Naive thymus-derived CD4-positive, alpha-beta T cell (primary cell): ENCODE measurements at regions not wholly inside any gene's neighbourhood (a gene's known extent, or its start where the extent isn't known, plus 50 kb on each side); places are given as distances from the start of the nearest gene placed in this dataset.

Experiments used
- ATAC-seq: fragments of 150-1000 bp; cut with Tn5 transposase; 2 replicates; pipeline ENCODE4 v1.10.0; 2021; ENCODE audit warnings: mild to moderate bottlenecking, moderate library complexity
- CTCF ChIA-PET: fragments of 350-600 bp; sonication (Branson Sonifier 250); formaldehyde crosslinking; loops from one replicate; lab custom pipeline; 2021; ENCODE audit warnings: antibody characterized with exemption; lab: Charles Lee
- POLR2A ChIA-PET: fragments of 350-600 bp; sonication (Branson Sonifier 250); formaldehyde crosslinking; loops from one replicate; lab custom pipeline; 2021; ENCODE audit warnings: antibody characterized with exemption, inconsistent platforms; lab: Charles Lee
- DNase-seq, 9 donors: peaks; one replicate each; pipeline versions ENCODE4 v3.0.0 to v3.0.0-alpha.2; 2020 to 2022; ENCODE audit warnings: mixed read lengths in 1 of 9
- H3K27ac ChIP-seq: one replicate; pipeline ENCODE4 v1.7.0; 2013; ENCODE audit warnings: mild to moderate bottlenecking, low read depth, low read length, moderate library complexity
- H3K27me3 ChIP-seq, 2 donors: one replicate each; pipeline ENCODE4 v1.7.0; 2013; ENCODE audit warnings: low read length in 2 of 2, mild to moderate bottlenecking in 2 of 2, moderate library complexity in 2 of 2; ENCODE audit not compliant: control insufficient read depth in 2 of 2, insufficient read depth in 2 of 2
- H3K36me3 ChIP-seq, 3 experiments: 1 replicate in 2 of 3; 2 replicates in 1 of 3; pipeline ENCODE4 v1.7.0; 2013; ENCODE audit warnings: low read length in 3 of 3, mild to moderate bottlenecking in 3 of 3, moderate library complexity in 1 of 3; ENCODE audit not compliant: insufficient read depth in 3 of 3, control insufficient read depth in 2 of 3
- H3K4me1 ChIP-seq, 2 donors: one replicate each; pipeline ENCODE4 v1.7.0; 2013; ENCODE audit warnings: low read length in 2 of 2, mild to moderate bottlenecking in 2 of 2, moderate library complexity in 1 of 2; ENCODE audit not compliant: control insufficient read depth in 2 of 2, insufficient read depth in 2 of 2
- H3K4me3 ChIP-seq: 2 replicates; pipeline ENCODE4 v1.7.0; 2013; ENCODE audit warnings: mild to moderate bottlenecking, low read length
- H3K9me3 ChIP-seq, 3 experiments: 1 replicate in 2 of 3; 2 replicates in 1 of 3; pipeline ENCODE4 v1.7.0; 2013; ENCODE audit warnings: low read length in 3 of 3; ENCODE audit not compliant: control insufficient read depth in 2 of 3
- H3K27ac Mint-ChIP-seq, 9 donors: one replicate each; pipeline ENCODE4 v1.8.0; 2020 to 2022; ENCODE audit warnings: mixed read lengths in 9 of 9, mild to moderate bottlenecking in 8 of 9, moderate library complexity in 5 of 9, inconsistent platforms in 2 of 9
- H3K27me3 Mint-ChIP-seq, 5 donors: one replicate each; pipeline ENCODE4 v1.8.0; 2021 to 2022; ENCODE audit warnings: mixed read lengths in 5 of 5, mild to moderate bottlenecking in 1 of 5
- H3K36me3 Mint-ChIP-seq, 5 donors: one replicate each; pipeline ENCODE4 v1.8.0; 2020 to 2022; ENCODE audit warnings: mixed read lengths in 5 of 5, mild to moderate bottlenecking in 3 of 5, inconsistent platforms in 1 of 5
- H3K4me1 Mint-ChIP-seq, 7 donors: one replicate each; pipeline ENCODE4 v1.8.0; 2020 to 2022; ENCODE audit warnings: mixed read lengths in 7 of 7, mild to moderate bottlenecking in 3 of 7, inconsistent platforms in 1 of 7
- H3K4me3 Mint-ChIP-seq, 10 donors: one replicate each; pipeline ENCODE4 v1.8.0; 2020 to 2022; ENCODE audit warnings: mild to moderate bottlenecking in 10 of 10, mixed read lengths in 10 of 10, moderate library complexity in 6 of 10, inconsistent platforms in 2 of 10
- H3K9me3 Mint-ChIP-seq, 11 donors: one replicate each; pipeline ENCODE4 v1.8.0; 2020 to 2022; ENCODE audit warnings: mixed read lengths in 11 of 11, mild to moderate bottlenecking in 4 of 11, inconsistent platforms in 1 of 11, moderate library complexity in 1 of 11
- intact Hi-C, 2 donors: fragments of 100-400 bp; cut with micrococcal nuclease; formaldehyde crosslinking; loops; one replicate each; pipeline ENCODE4 v1.15.1; 2023

GRCh38 chr13:67445436-67445835 lies 215.3 kb upstream of the PCDH9 start:
- peaks cover 0 to 7% (median 0%) of the 10 kb centered on the region in 11 donors for H3K9me3 Mint-ChIP-seq
- Histone ChIP-seq H3K36me3 (no peaks in the 10 kb centered on the region), H3K4me1 (no peaks in the 10 kb centered on the region), H3K27ac (no peak overlapping the region), H3K4me3 (no peak overlapping the region), H3K9me3 (no peaks in the 10 kb centered on the region), H3K27me3 (no peaks in the 10 kb centered on the region)
- H3K4me3 Mint-ChIP-seq: no peak overlapping the region
- H3K4me1 Mint-ChIP-seq: no peaks in the 10 kb centered on the region
- DNase-seq (no peak), ATAC-seq (no peak)
- no peaks in the 10 kb centered on the region for H3K27me3 Mint-ChIP-seq
- ChIA-PET POLR2A (no interaction called here), CTCF (no interaction called here)
- no peaks in the 10 kb centered on the region for H3K36me3 Mint-ChIP-seq
- intact Hi-C loops: no loop called here
- no peak overlapping the region for H3K27ac Mint-ChIP-seq

- no peak overlapping the region for H3K27ac Mint-ChIP-seq
- H3K36me3 Mint-ChIP-seq: no peaks in the 10 kb centered on the region
- ChIA-PET CTCF (no interaction called here), POLR2A (no interaction called here)
- H3K27me3 ChIP-seq: no peaks in the 10 kb centered on the region
- H3K9me3 Mint-ChIP-seq: peaks cover 0 to 5% (median 0%) of the 10 kb centered on the region in 11 donors
- no peaks in the 10 kb centered on the region for H3K36me3 ChIP-seq
- H3K9me3 ChIP-seq: no peaks in the 10 kb centered on the region
- no peak for DNase-seq
- H3K4me1 ChIP-seq: no peaks in the 10 kb centered on the region
- ATAC-seq: no peak
- H3K4me3 ChIP-seq: no peak overlapping the region
- intact Hi-C loops: no loop called here
- H3K27ac ChIP-seq: no peak overlapping the region
- no peak overlapping the region for H3K4me3 Mint-ChIP-seq
- H3K27me3 Mint-ChIP-seq: no peaks in the 10 kb centered on the region
- no peaks in the 10 kb centered on the region for H3K4me1 Mint-ChIP-seq
Measured at GRCh38 chr13:67443923-67444322, 213.8 kb upstream of the PCDH9 start.

- H3K36me3 Mint-ChIP-seq: no peaks in the 10 kb centered on the region
- no peak overlapping the region for H3K27ac Mint-ChIP-seq
- Histone ChIP-seq H3K9me3 (no peaks in the 10 kb centered on the region), H3K4me3 (no peak overlapping the region), H3K36me3 (no peaks in the 10 kb centered on the region), H3K27me3 (no peaks in the 10 kb centered on the region), H3K27ac (no peak overlapping the region), H3K4me1 (no peaks in the 10 kb centered on the region)
- no peak for DNase-seq
- no peaks in the 10 kb centered on the region for H3K27me3 Mint-ChIP-seq
- peak; percentile 48 for ATAC-seq
- no peak overlapping the region for H3K4me3 Mint-ChIP-seq
- POLR2A ChIA-PET: no interaction called here
- intact Hi-C loops: no loop called here
- H3K4me1 Mint-ChIP-seq: no peaks in the 10 kb centered on the region
- peaks cover 0 to 5% (median 0%) of the 10 kb centered on the region in 11 donors for H3K9me3 Mint-ChIP-seq
- CTCF ChIA-PET: no interaction called here
Measured at GRCh38 chr13:67440236-67440975, 210.3 kb upstream of the PCDH9 start.

GRCh38 chr13:67439365-67439764 lies 209.2 kb upstream of the PCDH9 start:
- Mint-ChIP-seq H3K27ac (no peak overlapping the region), H3K27me3 (no peaks in the 10 kb centered on the region), H3K9me3 (peaks cover 0 to 5% (median 0%) of the 10 kb centered on the region in 11 donors), H3K4me3 (no peak overlapping the region), H3K4me1 (no peaks in the 10 kb centered on the region), H3K36me3 (no peaks in the 10 kb centered on the region)
- no peaks in the 10 kb centered on the region for H3K36me3 ChIP-seq
- intact Hi-C loops: no loop called here
- H3K27ac ChIP-seq: no peak overlapping the region
- no peak for ATAC-seq
- ChIA-PET CTCF (no interaction called here), POLR2A (no interaction called here)
- H3K4me3 ChIP-seq: no peak overlapping the region
- no peaks in the 10 kb centered on the region for H3K4me1 ChIP-seq
- H3K9me3 ChIP-seq: no peaks in the 10 kb centered on the region
- no peaks in the 10 kb centered on the region for H3K27me3 ChIP-seq
- no peak for DNase-seq

- Histone ChIP-seq H3K9me3 (no peaks in the 10 kb centered on the region), H3K4me3 (no peak overlapping the region), H3K27ac (no peak overlapping the region), H3K4me1 (no peaks in the 10 kb centered on the region), H3K27me3 (no peaks in the 10 kb centered on the region), H3K36me3 (no peaks in the 10 kb centered on the region)
- ChIA-PET POLR2A (no interaction called here), CTCF (no interaction called here)
- intact Hi-C loops: no loop called here
- DNase-seq (no peak), ATAC-seq (no peak)
- Mint-ChIP-seq H3K27me3 (no peaks in the 10 kb centered on the region), H3K9me3 (peaks cover 0 to 5% (median 0%) of the 10 kb centered on the region in 11 donors), H3K36me3 (no peaks in the 10 kb centered on the region), H3K4me1 (no peaks in the 10 kb centered on the region), H3K4me3 (no peak overlapping the region), H3K27ac (no peak overlapping the region)
Measured at GRCh38 chr13:67438465-67438864, 208.3 kb upstream of the PCDH9 start.

- ChIA-PET POLR2A (no interaction called here), CTCF (no interaction called here)
- ATAC-seq: no peak
- no peak overlapping the region for H3K27ac Mint-ChIP-seq
- H3K4me3 ChIP-seq: no peak overlapping the region
- no peak for DNase-seq
- H3K4me1 ChIP-seq: no peaks in the 10 kb centered on the region
- no peaks in the 10 kb centered on the region for H3K36me3 ChIP-seq
- H3K4me3 Mint-ChIP-seq: no peak overlapping the region
- no peaks in the 10 kb centered on the region for H3K27me3 ChIP-seq
- H3K4me1 Mint-ChIP-seq: no peaks in the 10 kb centered on the region
- H3K27me3 Mint-ChIP-seq: no peaks in the 10 kb centered on the region
- intact Hi-C loops: no loop called here
- H3K9me3 Mint-ChIP-seq: peaks cover 0 to 2% (median 0%) of the 10 kb centered on the region in 11 donors
- H3K9me3 ChIP-seq: no peaks in the 10 kb centered on the region
- no peaks in the 10 kb centered on the region for H3K36me3 Mint-ChIP-seq
- no peak overlapping the region for H3K27ac ChIP-seq
Measured at GRCh38 chr13:67437244-67437643, 207.1 kb upstream of the PCDH9 start.

GRCh38 chr13:67421475-67421874 lies 191.3 kb upstream of the PCDH9 start:
- H3K9me3 Mint-ChIP-seq: peaks cover 0 to 4% (median 0%) of the 10 kb centered on the region in 11 donors
- DNase-seq: no peak
- Histone ChIP-seq H3K4me1 (no peaks in the 10 kb centered on the region), H3K27ac (no peak overlapping the region), H3K4me3 (no peak overlapping the region), H3K36me3 (no peaks in the 10 kb centered on the region), H3K9me3 (no peaks in the 10 kb centered on the region), H3K27me3 (no peaks in the 10 kb centered on the region)
- CTCF ChIA-PET: no interaction called here
- H3K36me3 Mint-ChIP-seq: no peaks in the 10 kb centered on the region
- no peak overlapping the region for H3K27ac Mint-ChIP-seq
- POLR2A ChIA-PET: no interaction called here
- no peak for ATAC-seq
- no peaks in the 10 kb centered on the region for H3K27me3 Mint-ChIP-seq
- intact Hi-C loops: no loop called here
- H3K4me1 Mint-ChIP-seq: no peaks in the 10 kb centered on the region
- no peak overlapping the region for H3K4me3 Mint-ChIP-seq
